GM19023 (cell line): ENCODE measurements at regions not wholly inside any gene's neighbourhood (a gene's known extent, or its start where the extent isn't known, plus 50 kb on each side); places are given as distances from the start of the nearest gene placed in this dataset.
"Not testable (repeated sequence)": the region's sequence is repeated elsewhere in the genome, so short reads cannot be mapped to it uniquely, and the experiment has no call there.

Experiments
- ATAC-seq: cut with Tn5 transposase; IDR thresholded peaks from one replicate; pipeline ENCODE4 v1.9.1; 2021; ENCODE audit warnings: mild to moderate bottlenecking, moderate library complexity; ENCODE audit not compliant: unreplicated experiment

DNA sequence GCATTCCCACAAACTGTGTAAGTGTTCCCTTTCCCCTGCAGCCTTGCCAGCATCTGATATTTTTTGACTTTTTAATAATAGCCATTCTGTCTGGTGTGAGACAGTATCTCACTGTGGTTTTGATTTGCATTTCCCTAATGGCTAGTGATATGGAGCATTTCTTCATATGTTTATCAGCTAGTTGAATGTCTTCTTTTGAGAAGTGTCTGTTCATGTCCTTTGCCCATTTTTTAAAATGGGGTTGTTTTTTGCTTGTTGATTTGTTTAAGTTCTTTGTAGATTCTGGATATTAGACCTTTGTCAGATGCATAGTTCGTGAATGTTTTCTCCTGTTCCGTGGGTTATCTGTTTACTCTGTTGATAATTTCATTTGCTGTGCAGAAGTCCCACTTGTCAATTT is 492.8 kb downstream of the JRKL start:
- not testable (repeated sequence) for ATAC-seq

- ATAC-seq, result no peak
These were observed 495.6 kb downstream of the JRKL start for GRCh38 chr11:96885405-96885804.

- no peak for ATAC-seq
These were observed 496.1 kb downstream of the JRKL start for GRCh38 chr11:96885912-96886311.

GRCh38 chr11:96893988-96894387 is 504.2 kb downstream of the JRKL start:
- no peak for ATAC-seq

DNA sequence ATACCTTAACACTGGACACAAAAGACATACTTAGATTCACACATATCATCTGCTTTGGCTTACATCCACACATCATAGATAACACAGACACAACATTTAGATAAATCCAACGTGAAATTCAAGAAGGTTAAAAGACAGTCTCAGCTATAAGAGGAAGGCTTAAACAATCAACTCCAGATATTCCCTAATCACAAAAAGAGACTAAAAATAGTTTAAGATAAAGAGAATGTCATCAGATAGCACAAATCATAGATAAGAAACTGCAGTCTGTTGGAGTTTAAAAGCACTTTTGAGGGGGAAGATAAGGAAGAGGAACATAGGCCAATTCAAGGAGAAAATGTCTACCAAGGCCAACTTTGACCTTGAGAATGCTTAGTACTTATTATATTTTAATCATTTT is 504.8 kb downstream of the JRKL start:
- no peak for ATAC-seq

GRCh38 chr11:96899971-96900370 is 510.2 kb downstream of the JRKL start:
- no peak for ATAC-seq

DNA sequence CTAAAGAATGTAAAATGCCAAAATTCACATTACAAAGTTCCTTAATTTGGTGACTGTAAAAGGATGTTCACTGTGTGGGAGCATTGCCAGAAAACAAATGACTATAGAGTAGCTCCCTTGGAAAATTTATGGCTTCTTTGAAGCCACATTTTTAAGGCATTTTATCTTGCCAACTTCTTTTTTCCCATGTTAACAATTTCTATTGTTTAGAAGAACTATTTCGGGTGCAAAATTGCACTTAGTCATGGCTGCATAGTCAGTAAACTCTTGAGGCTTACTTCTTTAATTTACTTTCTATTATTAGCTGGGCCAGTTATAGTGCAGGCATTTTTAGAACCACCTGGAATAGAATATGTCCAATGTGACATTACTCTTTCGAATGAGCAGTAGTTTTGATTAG is 515.3 kb downstream of the JRKL start:
- ATAC-seq, result no peak

- no peak for ATAC-seq
These were observed 515.9 kb downstream of the JRKL start for GRCh38 chr11:96905663-96906062.

DNA sequence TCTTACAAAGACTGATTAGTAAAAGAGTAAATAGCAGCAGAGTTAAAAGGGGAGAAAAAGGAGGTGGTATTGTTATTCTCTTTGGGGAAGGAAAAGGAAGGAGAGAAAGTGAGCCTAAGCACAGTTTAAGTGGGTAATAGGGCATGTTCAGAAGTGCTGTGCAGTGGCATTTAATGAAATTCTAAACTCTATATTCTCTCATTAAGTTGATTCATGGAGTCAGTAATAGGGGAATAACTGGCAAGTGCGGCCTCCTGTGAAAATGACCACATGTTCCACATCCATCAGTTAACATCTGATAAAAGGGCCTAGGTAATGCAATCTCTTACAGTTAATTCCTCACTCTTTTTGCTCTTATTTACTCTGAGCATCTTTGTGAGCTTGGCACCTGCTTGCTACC is 516.7 kb downstream of the JRKL start:
- ATAC-seq, result no peak

DNA sequence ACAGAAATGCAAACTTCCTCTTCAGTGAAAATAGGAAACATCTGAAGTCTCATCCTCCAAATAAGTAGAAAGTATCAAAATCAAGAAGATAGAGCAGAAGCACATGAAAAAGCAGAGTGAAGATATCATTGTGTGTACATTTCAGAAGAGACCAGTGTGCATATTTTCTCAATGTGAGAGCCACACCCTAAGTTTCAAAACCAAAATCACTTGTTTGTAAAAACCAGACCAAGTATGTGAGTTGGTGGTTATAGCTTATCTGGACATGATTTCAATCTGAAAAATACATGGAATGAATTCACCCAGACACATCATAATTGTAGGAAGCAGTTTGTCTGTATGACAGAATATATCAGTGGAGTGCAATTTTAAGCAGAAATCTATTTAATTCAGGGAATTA is 536.0 kb downstream of the JRKL start:
- ATAC-seq, result no peak

DNA sequence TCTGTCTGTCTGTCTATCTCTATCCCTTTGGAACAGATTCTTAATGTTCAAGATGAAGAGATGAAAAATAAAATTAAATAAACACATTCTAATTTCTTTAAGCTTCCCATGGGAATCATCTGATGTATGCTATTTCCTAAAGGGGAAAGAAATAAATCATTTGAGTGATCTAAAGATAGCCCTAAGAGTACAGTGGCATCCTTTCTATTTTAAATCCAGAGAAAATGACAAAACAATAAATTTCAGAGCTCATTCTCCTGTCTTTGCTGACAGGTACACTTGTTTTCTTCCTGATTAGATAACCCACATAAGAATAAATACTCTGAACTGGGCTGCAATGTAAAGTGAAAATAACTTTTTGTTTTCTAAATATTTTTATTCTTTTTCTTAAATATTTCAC is 550.4 kb downstream of the JRKL start:
- ATAC-seq, result no peak

GRCh38 chr11:96942855-96943254 is 553.0 kb downstream of the JRKL start:
- ATAC-seq, result no peak

- ATAC-seq, result no peak
These were observed 554.2 kb downstream of the JRKL start for GRCh38 chr11:96943970-96944369.

GRCh38 chr11:96948066-96948465 is 558.3 kb downstream of the JRKL start:
- ATAC-seq, result no peak

DNA sequence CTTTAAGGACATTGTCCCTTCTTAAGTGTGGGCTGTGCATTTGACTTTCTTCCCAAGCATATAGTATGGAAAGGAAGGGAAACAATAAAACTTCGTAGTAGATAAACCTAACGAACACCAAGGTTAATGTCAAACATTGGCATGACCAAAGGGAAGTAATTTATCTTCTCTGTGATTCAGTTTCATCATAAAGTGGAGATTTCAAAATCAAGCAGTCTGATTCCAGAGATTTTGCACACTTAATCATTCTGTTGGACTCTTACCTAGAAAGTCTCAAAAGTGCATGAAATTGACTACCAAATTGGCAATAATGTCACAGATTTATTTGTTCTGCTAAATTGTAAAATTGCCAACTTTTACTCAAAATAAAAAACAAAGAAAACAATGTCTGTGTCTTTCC is 559.7 kb downstream of the JRKL start:
- no peak for ATAC-seq

- ATAC-seq, result no peak
These were observed 564.9 kb downstream of the JRKL start for GRCh38 chr11:96954587-96955242.

- ATAC-seq, result no peak
These were observed 570.7 kb downstream of the JRKL start for GRCh38 chr11:96960476-96960875.

DNA sequence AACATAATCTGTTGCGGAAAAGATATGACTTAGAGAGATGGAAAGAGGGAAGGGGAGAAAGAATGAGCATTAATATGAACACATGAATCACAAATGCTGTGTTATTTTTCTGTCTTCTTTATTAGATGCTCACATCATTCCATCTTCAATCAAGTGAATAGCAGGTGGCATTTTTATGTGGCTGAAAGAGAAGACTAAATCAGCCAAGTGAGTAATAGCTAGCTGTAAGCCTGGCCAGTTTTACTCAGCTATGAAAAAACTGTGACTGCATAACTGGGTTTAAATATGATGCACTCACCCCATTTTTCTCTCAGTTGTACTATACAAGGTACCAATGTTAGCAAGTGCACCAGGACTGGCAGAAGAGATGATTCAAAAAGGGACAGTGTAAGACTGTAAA is 571.1 kb downstream of the JRKL start:
- no peak for ATAC-seq

- no peak for ATAC-seq
These were observed 572.1 kb downstream of the JRKL start for GRCh38 chr11:96961931-96962330.

GRCh38 chr11:96963375-96963774 is 573.6 kb downstream of the JRKL start:
- ATAC-seq, result no peak

- ATAC-seq, result no peak
These were observed 574.8 kb downstream of the JRKL start for GRCh38 chr11:96964661-96965060.

DNA sequence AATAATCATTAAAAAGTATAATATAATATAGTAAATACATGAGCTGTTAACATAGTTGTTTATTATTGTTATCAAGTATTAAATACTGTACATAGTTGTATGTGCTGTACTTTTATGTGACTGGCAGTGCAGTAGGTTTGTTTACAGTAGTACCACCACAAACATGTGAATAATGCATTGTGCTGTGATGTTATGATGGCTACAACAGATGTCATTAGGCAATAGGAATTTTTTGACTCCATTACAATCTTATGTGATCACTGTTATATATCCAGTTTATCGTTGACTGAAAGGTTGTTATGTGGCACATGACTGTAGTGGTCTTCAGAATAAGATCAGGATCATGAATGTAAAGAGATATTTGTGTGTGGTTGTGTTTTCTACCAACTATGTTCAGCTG is 577.8 kb downstream of the JRKL start:
- ATAC-seq, result no peak

DNA sequence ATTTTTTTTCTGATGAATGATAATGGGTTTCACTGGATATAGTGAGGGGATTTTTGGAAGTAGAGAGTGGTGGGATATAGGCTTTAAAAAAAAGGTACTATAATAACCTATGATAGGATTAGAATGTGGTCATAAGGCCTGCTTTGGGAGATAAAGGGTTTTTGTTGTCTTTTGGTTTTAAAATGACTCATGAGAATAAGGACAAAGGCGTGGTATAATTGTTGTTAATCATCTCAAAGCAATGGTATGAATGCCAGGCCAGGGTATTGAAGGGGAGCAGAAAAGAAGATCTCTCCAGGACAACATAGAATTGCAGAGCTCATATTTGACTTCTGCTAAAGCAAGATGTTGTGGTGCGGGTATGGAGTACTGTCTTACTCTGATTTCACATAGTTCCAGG is 579.4 kb downstream of the JRKL start:
- ATAC-seq, result no peak
